Testis (tissue), 2 donors: ENCODE measurements at regions not wholly inside any gene's neighbourhood (a gene's known extent, or its start where the extent isn't known, plus 50 kb on each side); places are given as distances from the start of the nearest gene placed in this dataset.

Experiments
- POLR2A ChIP-seq: fragments of 450-650 bp; IDR thresholded peaks from one replicate; pipeline ENCODE4 v1.6.1; 2017; ENCODE audit warnings: antibody characterized with exemption, mild to moderate bottlenecking, moderate library complexity
- TF ChIP-seq, protein P1 (sequence below), 3 experiments: fragments of 450-650 bp in 2 of 3; fragments of 200-600 bp in 1 of 3; sonication (generic) in 1 of 3; IDR thresholded peaks; one replicate each; pipeline ENCODE4 v1.5.1; 2016 to 2019; ENCODE audit warnings: antibody characterized with exemption in 3 of 3, mild to moderate bottlenecking in 2 of 3, moderate library complexity in 1 of 3

DNA sequence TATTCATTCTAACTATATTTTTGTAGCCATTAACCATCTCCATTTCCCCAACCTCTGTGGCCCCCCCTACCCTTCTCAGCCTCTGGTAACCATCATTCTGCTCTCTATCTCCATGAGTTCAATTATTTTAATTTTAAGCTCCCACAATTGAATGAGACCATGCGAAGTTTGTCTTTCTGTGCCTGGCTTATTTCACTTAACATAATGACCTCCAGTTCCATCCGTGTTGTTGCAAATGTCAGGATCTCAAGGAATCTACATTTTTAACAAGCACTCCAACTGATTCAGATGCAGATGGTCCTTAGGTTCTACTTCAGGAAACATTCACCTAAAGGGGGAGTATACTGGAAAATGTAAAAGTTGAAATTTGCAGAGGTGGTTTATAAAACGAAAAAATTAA lies 60.2 kb upstream of the PTPN12 start:
- TF ChIP-seq, protein P1, sequence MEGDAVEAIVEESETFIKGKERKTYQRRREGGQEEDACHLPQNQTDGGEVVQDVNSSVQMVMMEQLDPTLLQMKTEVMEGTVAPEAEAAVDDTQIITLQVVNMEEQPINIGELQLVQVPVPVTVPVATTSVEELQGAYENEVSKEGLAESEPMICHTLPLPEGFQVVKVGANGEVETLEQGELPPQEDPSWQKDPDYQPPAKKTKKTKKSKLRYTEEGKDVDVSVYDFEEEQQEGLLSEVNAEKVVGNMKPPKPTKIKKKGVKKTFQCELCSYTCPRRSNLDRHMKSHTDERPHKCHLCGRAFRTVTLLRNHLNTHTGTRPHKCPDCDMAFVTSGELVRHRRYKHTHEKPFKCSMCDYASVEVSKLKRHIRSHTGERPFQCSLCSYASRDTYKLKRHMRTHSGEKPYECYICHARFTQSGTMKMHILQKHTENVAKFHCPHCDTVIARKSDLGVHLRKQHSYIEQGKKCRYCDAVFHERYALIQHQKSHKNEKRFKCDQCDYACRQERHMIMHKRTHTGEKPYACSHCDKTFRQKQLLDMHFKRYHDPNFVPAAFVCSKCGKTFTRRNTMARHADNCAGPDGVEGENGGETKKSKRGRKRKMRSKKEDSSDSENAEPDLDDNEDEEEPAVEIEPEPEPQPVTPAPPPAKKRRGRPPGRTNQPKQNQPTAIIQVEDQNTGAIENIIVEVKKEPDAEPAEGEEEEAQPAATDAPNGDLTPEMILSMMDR (IDR thresholded peaks at IDR 0.05) = no peak
- TF ChIP-seq POLR2A = no peak
